ENCODE measurements at regions not wholly inside any gene's neighbourhood (a gene's known extent, or its start where the extent isn't known, plus 50 kb on each side); places are given as distances from the start of the nearest gene placed in this dataset.

DNA sequence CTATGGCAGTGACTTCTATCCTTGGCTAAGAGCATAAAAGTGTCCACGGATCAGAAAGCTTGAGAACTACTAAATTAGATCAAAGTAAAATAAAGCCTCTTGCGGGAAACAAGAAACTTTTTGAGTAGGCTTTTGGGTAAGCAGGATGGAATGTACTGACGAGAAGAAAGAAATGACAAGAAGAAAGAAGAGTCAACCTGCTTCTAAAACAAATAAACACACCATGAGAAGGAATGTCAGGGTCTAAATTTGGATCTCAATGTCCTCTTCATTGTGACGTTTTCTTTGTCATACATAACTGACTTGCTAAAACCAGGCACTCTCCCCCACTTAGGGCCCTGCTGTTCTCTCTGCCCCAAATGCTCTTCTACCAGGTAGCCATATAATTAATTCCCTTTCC lies 290.1 kb upstream of the PTGER4 start:
- DNase-seq (ENCODE audit: low read depth in 2 of 3, low spot score in 1 of 3) = no peak

GRCh38 chr5:40386289-40386688 lies 293.4 kb upstream of the PTGER4 start:
- DNase-seq (ENCODE audit: low read depth in 2 of 3, low spot score in 1 of 3) = no peak

- no peak for DNase-seq (ENCODE audit: low read depth in 2 of 3, low spot score in 1 of 3)
These were observed 294.2 kb upstream of the PTGER4 start for GRCh38 chr5:40385544-40385943.

GRCh38 chr5:40384782-40385390 lies 294.8 kb upstream of the PTGER4 start:
- DNase-seq (ENCODE audit: low read depth in 2 of 3, low spot score in 1 of 3) = no peak

GRCh38 chr5:40383749-40384651 lies 295.7 kb upstream of the PTGER4 start:
- DNase-seq (ENCODE audit: low read depth in 2 of 3, low spot score in 1 of 3) = no peak

- no peak for DNase-seq (ENCODE audit: low read depth in 2 of 3, low spot score in 1 of 3)
These were observed 297.9 kb upstream of the PTGER4 start for GRCh38 chr5:40381676-40382363.

DNA sequence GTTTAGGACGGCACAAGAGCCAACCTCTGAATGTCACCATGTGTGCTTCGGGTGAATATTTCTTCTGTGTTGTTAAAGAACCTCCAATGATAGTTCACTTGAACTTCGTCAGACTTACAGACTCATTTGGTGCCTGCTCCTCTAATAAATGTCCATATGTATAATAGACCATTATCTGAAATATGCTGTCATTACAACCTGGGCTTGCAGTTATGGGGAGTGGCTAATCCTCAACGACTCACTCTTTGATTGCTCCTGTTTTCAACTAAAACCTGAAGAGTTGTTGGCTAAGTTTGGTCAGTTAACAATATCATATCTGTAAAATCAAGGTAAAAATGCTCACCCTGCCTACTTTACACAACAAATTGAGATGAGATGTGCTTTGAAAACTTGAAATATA lies 298.7 kb upstream of the PTGER4 start:
- DNase-seq (ENCODE audit: low read depth in 2 of 3, low spot score in 1 of 3) = no peak

DNA sequence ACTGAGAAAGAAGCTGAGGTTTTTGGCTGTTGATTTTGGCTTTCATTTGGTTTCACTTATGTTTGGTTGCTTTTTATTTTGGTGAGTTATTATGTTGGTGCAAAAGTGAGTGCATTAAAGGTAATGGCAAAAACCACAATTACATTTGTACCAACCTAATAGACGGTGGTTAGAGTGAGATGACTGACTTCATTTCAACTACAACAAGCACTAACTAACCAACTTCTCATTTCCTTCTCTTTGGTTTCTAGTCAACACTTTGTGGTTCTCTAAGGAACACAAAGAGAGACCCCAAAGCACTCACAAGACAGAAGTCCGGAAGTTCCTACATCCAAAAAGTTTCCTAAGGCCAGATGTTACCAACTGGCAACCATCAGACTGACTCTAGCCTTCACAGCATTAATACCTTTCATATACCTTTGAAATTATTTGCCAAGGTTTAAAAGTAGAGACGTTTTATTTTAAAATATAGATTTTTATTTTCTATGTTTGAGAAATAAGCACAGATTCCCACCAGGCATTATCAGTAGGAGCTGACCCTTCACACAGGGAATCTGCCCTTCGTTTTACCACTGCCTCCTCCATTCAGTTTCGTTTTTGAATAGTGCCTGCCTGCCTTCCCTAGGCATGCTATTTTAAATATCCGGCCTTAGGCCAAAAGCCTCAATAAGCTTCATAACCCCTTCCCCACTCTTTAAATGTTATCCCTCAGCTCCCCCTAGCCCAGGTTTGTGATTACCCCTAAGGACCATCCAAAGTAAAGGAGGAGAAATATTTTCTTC lies 301.1 kb upstream of the PTGER4 start:
- no peak for DNase-seq (ENCODE audit: low read depth in 2 of 3, low spot score in 1 of 3)

GRCh38 chr5:40376566-40376965 lies 303.1 kb upstream of the PTGER4 start:
- DNase-seq (ENCODE audit: low read depth in 2 of 3, low spot score in 1 of 3) = no peak

- no peak for DNase-seq (ENCODE audit: low read depth in 2 of 3, low spot score in 1 of 3)
These were observed 304.9 kb upstream of the PTGER4 start for GRCh38 chr5:40374853-40375252.

DNA sequence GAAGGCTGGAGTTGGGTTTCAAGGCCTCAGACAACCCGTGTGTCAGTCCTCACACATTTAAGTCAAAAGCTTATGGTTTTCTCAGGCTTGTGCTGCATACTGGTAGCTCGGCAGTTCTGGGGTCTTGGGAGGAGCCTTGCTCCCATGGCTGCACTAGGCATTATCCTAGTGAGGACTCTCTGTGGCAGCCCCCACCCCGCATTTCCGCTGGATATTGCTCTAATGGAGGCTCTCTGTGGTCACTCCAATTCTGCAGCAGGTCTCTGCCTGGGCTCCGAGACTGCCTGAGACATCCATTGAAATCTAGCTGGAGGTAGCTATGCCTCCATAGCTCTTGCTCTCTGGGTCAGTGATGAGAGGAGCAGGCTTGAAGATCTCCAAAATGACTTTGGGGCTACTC lies 311.5 kb upstream of the PTGER4 start:
- no peak for DNase-seq (ENCODE audit: low read depth in 2 of 3, low spot score in 1 of 3)

- no peak for DNase-seq (ENCODE audit: low read depth in 2 of 3, low spot score in 1 of 3)
These were observed 312.5 kb upstream of the PTGER4 start for GRCh38 chr5:40367255-40367654.

DNA sequence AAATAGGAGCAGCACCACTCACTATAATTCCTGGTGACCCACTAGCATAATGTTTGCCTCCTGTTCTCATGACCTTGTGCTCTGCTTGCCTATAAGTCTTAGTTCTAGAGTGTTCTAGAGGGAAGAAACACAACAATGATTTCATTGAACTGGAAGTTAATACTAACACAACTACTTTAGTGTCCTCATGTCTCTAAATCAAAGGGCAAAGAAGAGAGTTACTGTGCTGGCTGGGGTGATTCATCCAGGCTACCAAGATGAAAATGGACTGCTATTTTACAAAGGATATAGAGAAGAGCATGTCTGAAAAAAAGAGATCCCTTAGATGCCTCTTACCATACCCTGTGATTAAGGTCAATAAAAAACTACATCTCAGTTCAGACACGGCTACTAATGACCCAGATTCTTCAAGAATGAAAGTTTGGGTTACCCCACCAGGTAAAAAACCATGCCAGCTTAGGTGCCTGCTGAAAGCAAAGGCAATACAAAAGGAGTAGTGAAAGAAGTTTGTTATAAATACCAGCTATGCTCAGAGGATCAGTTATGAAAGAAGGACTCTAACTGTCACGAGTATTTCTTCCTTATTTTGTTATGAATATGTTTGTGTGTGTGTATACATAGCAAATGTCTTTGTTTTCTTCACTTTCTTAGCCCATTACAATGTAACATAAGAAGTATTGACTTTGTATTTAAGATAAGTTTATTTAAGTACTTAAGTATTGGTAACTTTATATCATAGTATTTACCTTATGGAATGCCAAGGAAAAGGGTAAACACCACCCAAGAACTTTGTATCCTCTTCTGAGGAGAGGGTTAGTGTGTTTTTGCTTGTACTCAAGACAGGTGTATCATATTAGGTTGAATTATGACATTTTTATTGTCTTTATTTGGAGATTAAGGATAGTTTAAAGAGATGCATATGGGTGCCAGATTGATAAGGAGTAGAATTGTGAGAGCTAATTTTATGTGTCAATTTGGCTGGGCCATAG lies 314.1 kb upstream of the PTGER4 start:
- no peak for DNase-seq (ENCODE audit: low read depth in 2 of 3, low spot score in 1 of 3)

- DNase-seq (ENCODE audit: low read depth in 2 of 3, low spot score in 1 of 3) = no peak
These were observed 315.3 kb upstream of the PTGER4 start for GRCh38 chr5:40364441-40364840.

GRCh38 chr5:40361378-40361777 lies 318.3 kb upstream of the PTGER4 start:
- DNase-seq (ENCODE audit: low read depth in 2 of 3, low spot score in 1 of 3) = no peak

DNA sequence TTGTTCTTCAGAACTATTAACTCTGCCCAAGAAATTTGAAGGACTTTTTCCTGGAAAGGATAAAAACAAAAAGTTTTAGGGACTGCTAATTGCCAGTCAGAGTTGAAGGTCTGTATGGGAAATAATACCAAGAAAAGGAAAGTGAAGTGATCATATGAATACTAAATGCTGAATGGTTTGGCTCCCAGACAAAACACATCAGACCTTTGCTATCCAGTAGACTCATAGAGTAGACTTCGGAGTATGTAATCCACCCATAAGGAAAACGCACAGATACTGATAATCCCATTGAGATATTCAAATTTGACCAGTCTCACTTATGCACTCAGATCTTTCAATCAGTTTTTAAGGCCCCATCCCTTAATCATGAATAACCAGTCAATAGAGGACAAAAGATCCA lies 319.0 kb upstream of the PTGER4 start:
- DNase-seq (ENCODE audit: low read depth in 2 of 3, low spot score in 1 of 3) = no peak

DNA sequence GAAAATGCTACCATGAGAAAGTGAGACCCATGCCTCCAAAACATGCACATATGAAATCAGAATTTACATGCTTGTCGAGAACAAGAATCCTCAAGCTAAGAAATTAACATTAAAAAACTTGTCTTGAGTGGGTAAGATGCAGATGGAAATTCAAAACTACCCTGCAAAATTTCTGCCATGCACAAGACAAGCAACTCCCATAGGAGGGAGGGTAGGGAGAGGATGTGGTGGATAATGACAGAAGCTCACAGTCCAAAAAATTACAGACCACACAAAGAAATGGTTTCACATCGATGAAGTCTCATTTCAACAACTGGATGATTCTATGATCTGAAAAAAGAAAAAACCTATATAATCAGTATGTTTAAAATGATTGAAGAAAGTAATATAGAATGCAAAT lies 319.9 kb upstream of the PTGER4 start:
- no peak for DNase-seq (ENCODE audit: low read depth in 2 of 3, low spot score in 1 of 3)

DNA sequence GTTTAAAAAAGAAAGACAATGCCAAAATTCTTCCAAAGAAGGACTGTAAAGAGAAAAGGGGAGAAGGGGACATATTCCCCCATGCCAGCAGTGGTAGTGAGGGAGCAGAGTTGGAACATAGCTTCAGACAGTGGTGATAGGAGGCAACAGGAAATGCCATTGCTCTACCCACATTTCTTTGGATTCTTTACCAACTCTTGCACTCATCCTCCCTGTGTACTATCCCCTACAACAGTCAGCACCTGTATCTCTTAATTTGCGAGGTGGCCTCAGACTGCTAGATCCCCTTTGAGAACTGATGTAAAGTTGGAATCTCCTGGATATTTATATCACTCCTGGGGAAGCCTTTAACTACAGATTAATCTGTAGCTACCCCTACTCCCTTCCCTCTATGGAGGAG lies 320.6 kb upstream of the PTGER4 start:
- DNase-seq (ENCODE audit: low read depth in 2 of 3, low spot score in 1 of 3) = no peak

GRCh38 chr5:40356248-40356647 lies 323.5 kb upstream of the PTGER4 start:
- DNase-seq (ENCODE audit: low read depth in 2 of 3, low spot score in 1 of 3) = no peak

DNA sequence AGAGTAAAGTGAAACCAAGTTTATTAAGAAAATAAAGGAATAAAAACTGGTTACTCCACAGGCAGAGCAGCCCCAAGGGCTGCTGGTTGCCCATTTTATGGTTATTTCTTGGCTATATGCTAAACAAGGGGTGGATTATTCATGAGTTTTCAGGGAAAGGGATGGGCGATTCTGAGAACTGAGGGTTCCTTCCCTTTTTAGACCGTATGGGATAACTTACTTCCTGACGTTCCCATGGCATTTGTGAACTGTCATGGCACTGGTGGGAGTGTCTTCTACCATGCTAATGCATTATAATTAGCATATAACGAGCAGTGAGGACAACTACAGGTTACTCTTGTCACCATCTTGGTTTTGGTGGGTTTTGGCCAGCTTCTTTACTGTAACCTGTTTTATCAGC lies 323.9 kb upstream of the PTGER4 start:
- DNase-seq (ENCODE audit: low read depth in 2 of 3, low spot score in 1 of 3) = no peak
